ENCODE measurements at regions not wholly inside any gene's neighbourhood (a gene's known extent, or its start where the extent isn't known, plus 50 kb on each side); places are given as distances from the start of the nearest gene placed in this dataset.

DNA sequence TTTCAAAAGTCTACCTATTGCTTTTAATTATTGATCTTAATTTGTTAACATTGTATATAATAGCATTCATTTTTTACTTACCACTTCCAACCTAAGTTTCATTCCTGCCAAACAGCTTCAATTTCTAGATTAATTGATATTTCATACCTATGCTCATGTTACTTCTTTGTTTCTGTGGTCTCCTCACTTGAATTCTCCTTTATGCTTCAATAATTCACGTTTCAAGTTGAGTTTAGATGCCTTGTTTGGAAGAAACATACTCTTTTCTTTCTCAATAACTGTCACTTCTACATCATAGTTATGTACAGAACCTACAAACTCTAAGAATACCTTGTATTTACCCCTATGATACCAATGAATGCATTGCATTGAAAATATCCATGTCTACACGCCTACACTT, 862.2 kb upstream of the LRATD1 start:
- no peak for TF ChIP-seq POLR2A (IDR thresholded peaks at IDR 0.05)
- TF ChIP-seq, protein P1, sequence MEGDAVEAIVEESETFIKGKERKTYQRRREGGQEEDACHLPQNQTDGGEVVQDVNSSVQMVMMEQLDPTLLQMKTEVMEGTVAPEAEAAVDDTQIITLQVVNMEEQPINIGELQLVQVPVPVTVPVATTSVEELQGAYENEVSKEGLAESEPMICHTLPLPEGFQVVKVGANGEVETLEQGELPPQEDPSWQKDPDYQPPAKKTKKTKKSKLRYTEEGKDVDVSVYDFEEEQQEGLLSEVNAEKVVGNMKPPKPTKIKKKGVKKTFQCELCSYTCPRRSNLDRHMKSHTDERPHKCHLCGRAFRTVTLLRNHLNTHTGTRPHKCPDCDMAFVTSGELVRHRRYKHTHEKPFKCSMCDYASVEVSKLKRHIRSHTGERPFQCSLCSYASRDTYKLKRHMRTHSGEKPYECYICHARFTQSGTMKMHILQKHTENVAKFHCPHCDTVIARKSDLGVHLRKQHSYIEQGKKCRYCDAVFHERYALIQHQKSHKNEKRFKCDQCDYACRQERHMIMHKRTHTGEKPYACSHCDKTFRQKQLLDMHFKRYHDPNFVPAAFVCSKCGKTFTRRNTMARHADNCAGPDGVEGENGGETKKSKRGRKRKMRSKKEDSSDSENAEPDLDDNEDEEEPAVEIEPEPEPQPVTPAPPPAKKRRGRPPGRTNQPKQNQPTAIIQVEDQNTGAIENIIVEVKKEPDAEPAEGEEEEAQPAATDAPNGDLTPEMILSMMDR (IDR thresholded peaks at IDR 0.05 in 4 of 5, conservative IDR thresholded peaks at IDR 0.05 in 1 of 5), result no peak

All from gastrocnemius medialis (tissue), 4 donors.